ENCODE measurements at regions not wholly inside any gene's neighbourhood (a gene's known extent, or its start where the extent isn't known, plus 50 kb on each side); places are given as distances from the start of the nearest gene placed in this dataset.

DNA sequence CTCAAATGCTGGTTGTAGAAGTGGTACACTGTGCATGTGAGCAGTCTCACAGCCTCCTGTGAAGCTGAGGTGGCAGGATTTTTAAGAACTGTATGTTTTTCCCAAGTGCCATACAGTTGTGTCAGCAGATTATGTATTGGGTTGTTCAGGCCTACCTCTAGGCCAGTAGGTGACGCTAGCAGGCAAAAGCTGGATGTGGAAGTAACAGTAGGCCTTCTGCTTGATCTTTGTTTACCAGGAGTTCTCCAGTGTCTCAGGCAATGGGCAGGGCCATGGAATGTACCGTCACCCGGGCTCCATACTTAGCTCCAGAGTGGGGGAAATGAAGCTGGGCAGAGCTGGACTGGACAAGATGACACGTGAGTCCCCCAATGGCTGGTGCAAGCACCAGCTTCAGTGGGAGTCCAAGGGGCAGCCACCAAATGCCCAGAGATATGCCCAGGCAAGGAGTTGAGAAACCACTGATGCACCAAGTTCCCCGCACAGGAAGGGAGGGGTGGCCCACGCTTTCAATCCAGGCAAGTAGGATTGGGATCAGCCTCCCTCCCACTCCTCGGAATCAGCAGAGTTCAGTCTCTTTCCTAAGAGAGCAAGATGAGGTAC is 289.7 kb downstream of the HTR1B start:
- no peak for DNase-seq (ENCODE audit: low read depth)
- TF ChIP-seq, protein P1, sequence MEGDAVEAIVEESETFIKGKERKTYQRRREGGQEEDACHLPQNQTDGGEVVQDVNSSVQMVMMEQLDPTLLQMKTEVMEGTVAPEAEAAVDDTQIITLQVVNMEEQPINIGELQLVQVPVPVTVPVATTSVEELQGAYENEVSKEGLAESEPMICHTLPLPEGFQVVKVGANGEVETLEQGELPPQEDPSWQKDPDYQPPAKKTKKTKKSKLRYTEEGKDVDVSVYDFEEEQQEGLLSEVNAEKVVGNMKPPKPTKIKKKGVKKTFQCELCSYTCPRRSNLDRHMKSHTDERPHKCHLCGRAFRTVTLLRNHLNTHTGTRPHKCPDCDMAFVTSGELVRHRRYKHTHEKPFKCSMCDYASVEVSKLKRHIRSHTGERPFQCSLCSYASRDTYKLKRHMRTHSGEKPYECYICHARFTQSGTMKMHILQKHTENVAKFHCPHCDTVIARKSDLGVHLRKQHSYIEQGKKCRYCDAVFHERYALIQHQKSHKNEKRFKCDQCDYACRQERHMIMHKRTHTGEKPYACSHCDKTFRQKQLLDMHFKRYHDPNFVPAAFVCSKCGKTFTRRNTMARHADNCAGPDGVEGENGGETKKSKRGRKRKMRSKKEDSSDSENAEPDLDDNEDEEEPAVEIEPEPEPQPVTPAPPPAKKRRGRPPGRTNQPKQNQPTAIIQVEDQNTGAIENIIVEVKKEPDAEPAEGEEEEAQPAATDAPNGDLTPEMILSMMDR (conservative IDR thresholded peaks at IDR 0.05; ENCODE audit: low read depth, low read length), result no peak
- H3K4me3 ChIP-seq (ENCODE audit: low read length), result no peak overlapping the region

DNA sequence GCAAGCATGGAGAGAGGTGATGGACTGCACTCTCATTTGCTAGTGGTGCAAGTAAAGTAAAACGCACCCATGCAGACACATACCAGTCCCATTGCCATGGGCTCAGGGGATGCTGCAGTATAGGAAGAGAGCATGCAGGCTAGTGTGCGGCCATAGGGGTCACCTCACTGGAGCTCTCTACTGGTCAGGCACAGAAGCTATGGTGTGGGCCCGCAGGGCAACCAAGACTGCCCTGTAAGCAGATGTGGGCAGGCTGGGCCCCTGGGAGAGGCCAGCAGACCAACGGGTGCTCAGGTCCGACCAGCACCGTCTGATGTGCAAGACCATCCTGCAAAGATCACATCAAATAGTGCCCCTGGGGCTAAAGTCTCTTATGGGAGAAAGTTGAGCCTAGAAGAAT is 290.7 kb downstream of the HTR1B start:
- DNase-seq (ENCODE audit: low read depth), result no peak
- no peak overlapping the region for H3K4me3 ChIP-seq (ENCODE audit: low read length)
- TF ChIP-seq, protein P1 (conservative IDR thresholded peaks at IDR 0.05; ENCODE audit: low read depth, low read length), result no peak

DNA sequence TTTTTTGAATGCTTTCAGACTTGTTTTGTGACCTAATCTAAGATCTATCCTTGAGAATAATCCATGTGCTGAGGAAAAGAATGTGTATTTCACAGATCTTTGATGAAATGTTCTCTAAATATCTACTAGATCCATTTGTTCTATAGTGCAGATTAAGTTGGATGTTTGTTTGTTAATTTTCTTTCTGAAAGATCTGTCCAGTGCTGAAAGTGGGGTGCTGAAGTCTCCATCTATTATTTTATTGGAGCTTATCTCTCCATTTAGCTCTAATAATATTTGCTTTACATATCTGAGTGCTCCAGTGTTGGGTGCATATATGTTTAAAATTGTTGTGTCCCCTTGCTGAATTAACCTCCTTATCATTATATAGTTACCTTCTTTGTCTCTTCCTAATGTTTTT is 303.6 kb downstream of the HTR1B start:
- DNase-seq (ENCODE audit: low read depth), result no peak
- TF ChIP-seq, protein P1 (conservative IDR thresholded peaks at IDR 0.05; ENCODE audit: low read depth, low read length), result no peak
- no peak overlapping the region for H3K4me3 ChIP-seq (ENCODE audit: low read length)

DNA sequence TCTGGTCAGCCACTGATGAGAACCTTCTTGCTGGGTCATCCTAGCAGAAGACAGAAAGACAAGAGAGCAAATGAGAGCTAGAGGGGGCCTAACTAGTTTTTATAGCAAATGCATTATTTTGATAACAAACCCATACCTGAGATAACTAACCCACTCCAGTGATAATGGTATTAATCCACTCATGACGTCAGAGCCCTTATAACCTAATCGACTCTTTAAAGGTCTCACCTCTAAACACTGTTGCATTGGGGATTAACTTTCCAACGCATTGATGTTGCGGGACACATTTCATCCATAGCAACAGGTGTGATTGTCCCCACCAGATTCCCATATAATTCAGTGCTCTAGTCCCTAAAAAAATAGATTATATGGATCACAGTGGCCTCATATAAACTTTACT is 312.1 kb downstream of the HTR1B start:
- no peak for DNase-seq (ENCODE audit: low read depth)
- H3K4me3 ChIP-seq (ENCODE audit: low read length), result no peak overlapping the region
- TF ChIP-seq, protein P1 (conservative IDR thresholded peaks at IDR 0.05; ENCODE audit: low read depth, low read length), result no peak

DNA sequence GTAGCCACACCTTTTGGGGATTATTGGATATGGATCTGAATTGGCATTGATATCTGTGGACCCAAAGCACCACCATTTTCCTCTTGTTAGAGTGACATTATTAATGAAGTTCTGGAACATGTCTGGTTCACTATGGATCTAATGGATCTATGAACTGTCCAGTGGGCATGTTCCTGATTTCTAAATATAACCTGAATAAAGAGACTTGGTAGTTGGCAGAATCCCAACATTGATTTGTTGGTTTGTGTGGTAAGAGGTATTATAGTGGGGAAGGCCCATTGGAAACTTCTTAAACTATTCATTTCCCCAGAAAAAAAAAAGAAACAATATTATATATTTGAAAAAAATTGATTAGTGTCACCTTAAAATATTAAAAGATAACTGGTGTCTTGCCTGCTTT is 312.6 kb downstream of the HTR1B start:
- H3K4me3 ChIP-seq (ENCODE audit: low read length), result no peak overlapping the region
- TF ChIP-seq, protein P1 (conservative IDR thresholded peaks at IDR 0.05; ENCODE audit: low read depth, low read length), result no peak
- no peak for DNase-seq (ENCODE audit: low read depth)

DNA sequence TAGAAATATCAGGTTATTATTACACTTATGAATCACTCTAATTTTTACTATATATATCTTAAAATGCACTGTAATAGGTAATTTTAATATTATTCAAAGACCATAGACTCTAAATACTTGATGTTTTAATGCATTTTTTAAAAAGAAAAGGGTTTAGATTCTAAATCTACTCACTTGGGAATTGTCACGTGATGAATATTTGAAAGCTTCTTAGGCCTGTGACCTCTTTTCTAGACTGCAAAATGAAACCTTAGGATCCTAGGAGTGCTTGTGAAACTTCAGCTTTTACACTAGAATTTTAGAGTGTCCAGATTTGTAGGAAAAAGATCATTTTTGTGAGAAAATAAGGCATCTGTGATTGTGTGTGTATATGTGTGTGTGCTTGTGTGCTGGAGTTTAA is 318.0 kb downstream of the HTR1B start:
- no peak overlapping the region for H3K4me3 ChIP-seq (ENCODE audit: low read length)
- DNase-seq (ENCODE audit: low read depth), result no peak
- TF ChIP-seq, protein P1 (conservative IDR thresholded peaks at IDR 0.05; ENCODE audit: low read depth, low read length), result no peak

DNA sequence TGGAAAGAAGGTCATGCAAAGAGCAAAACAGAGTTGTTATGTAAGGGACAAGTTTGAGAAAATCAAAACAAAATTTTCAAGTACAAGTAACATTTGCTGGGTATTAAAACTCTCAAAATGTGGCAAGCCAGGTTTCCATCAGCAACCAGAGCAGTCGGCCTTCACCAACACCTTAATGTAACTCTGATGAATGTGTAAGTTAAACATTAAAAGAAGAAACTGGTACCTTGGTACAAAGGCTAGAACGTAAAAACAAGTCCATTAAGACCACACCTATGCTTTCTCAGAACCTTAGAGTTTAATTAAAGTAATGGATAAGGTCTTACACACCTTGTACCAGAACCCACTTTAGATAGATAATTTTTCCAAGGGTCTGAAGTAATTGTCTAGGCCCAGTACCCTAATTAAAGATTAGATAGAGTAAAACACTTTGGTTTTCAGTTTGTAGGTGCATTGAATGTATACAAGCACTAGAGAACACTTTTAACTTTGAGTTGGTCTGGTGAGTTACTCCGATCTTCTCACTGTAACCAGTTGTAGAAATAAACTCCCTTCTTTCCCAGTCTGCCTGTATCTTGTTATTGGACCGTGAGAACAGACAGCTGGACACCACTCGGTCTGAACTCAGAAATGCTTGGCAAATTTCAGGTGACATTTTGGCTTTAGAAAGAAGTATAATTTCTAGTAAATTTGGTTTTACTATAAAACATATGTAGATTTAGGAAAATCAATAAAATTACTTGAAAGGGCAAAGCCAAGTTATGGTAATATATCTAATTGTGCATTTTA is 319.4 kb downstream of the HTR1B start:
- H3K4me3 ChIP-seq (ENCODE audit: low read length), result no peak overlapping the region
- TF ChIP-seq, protein P1 (conservative IDR thresholded peaks at IDR 0.05; ENCODE audit: low read depth, low read length), result no peak
- DNase-seq (ENCODE audit: low read depth), result no peak

Measured in retinal pigment epithelial cell (primary cell).